ENCODE measurements at regions not wholly inside any gene's neighbourhood (a gene's known extent, or its start where the extent isn't known, plus 50 kb on each side); places are given as distances from the start of the nearest gene placed in this dataset.

DNA sequence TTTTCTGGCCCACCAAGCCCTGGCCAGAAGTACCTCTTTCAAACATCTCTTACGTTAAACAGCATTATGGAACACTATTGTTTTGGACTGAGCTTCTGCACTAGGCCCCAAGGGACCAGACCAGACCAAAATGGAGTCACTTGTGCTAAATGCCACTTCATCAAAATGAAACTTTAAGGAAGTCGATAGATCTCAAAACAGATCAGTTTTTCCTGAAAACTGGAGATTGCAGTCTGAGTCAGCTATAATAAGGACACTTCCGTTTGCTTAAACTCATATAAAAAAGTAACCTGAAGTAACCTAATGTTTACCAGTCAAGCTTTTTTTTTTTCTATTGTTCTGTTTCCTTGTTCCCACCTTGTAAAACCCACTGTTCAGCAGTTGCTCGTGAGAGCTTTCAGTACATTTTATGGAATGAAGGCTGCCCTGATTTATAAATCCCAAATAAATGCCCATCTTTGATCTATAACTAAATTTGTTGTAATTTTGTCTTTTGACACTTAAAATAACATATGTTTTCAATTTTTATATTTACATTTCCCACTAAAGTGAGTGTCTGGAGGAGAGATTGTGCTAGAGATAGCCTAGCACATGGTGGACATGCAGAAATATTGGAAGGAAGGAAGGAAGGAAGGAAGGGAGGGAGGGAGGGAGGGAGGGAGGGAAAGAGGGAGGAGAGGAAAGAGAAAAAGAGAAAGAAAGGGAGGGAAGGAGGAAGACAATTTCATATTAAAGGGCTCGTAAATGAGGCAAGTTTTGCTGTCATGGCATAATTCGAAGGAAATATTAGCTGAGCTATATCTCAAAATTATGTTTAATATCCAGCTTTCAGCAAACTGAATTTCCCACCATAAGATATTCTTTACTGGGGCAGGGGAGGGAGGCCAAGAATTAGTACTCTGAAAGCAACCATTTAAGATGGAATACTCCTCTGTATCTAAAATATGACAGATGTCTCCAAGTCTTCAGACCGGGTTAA is 77.0 kb upstream of the CXADR start:
- TF ChIP-seq, protein P1, sequence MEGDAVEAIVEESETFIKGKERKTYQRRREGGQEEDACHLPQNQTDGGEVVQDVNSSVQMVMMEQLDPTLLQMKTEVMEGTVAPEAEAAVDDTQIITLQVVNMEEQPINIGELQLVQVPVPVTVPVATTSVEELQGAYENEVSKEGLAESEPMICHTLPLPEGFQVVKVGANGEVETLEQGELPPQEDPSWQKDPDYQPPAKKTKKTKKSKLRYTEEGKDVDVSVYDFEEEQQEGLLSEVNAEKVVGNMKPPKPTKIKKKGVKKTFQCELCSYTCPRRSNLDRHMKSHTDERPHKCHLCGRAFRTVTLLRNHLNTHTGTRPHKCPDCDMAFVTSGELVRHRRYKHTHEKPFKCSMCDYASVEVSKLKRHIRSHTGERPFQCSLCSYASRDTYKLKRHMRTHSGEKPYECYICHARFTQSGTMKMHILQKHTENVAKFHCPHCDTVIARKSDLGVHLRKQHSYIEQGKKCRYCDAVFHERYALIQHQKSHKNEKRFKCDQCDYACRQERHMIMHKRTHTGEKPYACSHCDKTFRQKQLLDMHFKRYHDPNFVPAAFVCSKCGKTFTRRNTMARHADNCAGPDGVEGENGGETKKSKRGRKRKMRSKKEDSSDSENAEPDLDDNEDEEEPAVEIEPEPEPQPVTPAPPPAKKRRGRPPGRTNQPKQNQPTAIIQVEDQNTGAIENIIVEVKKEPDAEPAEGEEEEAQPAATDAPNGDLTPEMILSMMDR (IDR thresholded peaks at IDR 0.05; ENCODE audit: low read depth, low read length), result no peak
- Histone ChIP-seq H3K9me3 (ENCODE audit: severe bottlenecking) (no peaks in the 10 kb centered on the region), H3K27me3 (ENCODE audit: insufficient read depth, low read depth, severe bottlenecking) (no peaks in the 10 kb centered on the region), H3K36me3 (no peaks in the 10 kb centered on the region), H3K4me3 (ENCODE audit: low read depth, low read length) (peak overlapping the region; percentile 45), H3K27ac (peak overlapping the region; percentile 63)
- no peak for DNase-seq

DNA sequence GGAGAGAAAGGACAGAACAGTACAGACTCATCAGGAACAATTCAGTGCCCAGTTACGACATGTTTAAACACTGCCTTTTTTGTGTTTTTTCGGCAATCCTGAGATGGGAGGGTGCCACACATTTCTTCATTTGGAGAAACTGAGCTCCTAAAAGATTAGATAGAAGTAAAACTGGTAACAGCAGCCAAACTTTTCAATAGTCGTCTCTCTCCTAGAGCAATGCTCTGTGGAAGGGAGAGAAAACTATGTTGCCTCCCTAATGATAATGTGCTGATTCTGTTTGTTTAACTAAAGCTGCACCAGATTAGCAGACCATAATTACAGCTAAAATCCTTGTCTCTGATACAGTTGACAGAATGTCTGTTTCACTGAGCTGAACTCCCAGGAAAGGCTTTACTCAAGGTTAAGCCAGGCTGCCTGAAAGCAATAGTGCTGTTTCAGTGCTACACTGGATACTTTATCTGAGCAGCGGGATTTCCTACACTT is 76.2 kb upstream of the CXADR start:
- Histone ChIP-seq H3K27ac (peak overlapping the region; percentile 63), H3K9me3 (ENCODE audit: severe bottlenecking) (no peaks in the 10 kb centered on the region), H3K4me3 (ENCODE audit: low read depth, low read length) (peak overlapping the region; percentile 45), H3K27me3 (ENCODE audit: insufficient read depth, low read depth, severe bottlenecking) (no peaks in the 10 kb centered on the region), H3K36me3 (no peaks in the 10 kb centered on the region)
- DNase-seq, result peak; percentile 71
- TF ChIP-seq, protein P1 (IDR thresholded peaks at IDR 0.05; ENCODE audit: low read depth, low read length), result no peak

DNA sequence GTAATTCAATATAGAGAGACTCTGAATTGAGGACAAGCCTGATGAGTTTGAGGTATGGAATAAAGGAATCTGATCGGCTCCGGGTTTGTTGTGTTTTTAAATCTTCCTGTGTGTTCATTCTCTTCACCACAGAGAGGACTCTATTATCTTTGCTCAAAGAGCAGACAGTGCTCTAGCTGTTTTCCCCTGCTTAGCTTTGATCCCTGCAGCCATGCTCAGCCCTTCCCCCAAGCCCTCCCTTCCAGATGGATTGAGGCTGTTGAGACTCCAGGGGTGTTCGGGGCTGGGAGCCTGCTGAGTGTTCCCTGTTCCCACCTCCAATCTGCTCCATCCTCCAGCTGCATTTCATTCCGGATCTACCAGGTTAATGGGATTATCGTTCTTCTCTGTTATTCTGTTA is 74.2 kb upstream of the CXADR start:
- DNase-seq, result peak; percentile 90
- H3K27ac ChIP-seq, result peak overlapping the region; percentile 39; the same call in 1 of the 2 replicates
- no peak overlapping the region for H3K4me3 ChIP-seq (ENCODE audit: low read depth, low read length)
- no peaks in the 10 kb centered on the region for H3K36me3 ChIP-seq
- no peaks in the 10 kb centered on the region for H3K9me3 ChIP-seq (ENCODE audit: severe bottlenecking)
- TF ChIP-seq, protein P1 (IDR thresholded peaks at IDR 0.05; ENCODE audit: low read depth, low read length), result no peak
- no peaks in the 10 kb centered on the region for H3K27me3 ChIP-seq (ENCODE audit: insufficient read depth, low read depth, severe bottlenecking)

DNA sequence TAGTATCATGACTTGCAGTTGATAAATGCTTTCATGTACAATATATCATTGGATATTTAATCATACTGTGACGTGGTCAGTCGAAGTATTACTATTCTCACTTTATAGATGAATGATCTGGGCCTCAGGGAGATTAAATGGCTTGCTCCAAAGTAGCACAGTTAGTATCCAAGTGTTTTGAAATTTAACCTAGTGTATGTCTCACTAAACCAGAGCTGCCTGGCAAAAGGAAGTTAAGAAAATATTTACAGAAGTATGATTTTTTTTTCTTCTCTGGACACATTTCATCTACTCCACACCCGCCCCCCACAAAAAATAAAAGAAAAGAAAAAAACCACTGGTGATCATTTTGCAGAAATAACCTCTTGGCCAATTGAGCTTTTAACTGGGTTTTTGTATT is 71.9 kb upstream of the CXADR start:
- H3K36me3 ChIP-seq, result no peaks in the 10 kb centered on the region
- TF ChIP-seq, protein P1 (IDR thresholded peaks at IDR 0.05; ENCODE audit: low read depth, low read length), result no peak
- no peaks in the 10 kb centered on the region for H3K9me3 ChIP-seq (ENCODE audit: severe bottlenecking)
- no peaks in the 10 kb centered on the region for H3K27me3 ChIP-seq (ENCODE audit: insufficient read depth, low read depth, severe bottlenecking)
- H3K4me3 ChIP-seq (ENCODE audit: low read depth, low read length), result no peak overlapping the region
- H3K27ac ChIP-seq, result no peak overlapping the region
- DNase-seq, result no peak

DNA sequence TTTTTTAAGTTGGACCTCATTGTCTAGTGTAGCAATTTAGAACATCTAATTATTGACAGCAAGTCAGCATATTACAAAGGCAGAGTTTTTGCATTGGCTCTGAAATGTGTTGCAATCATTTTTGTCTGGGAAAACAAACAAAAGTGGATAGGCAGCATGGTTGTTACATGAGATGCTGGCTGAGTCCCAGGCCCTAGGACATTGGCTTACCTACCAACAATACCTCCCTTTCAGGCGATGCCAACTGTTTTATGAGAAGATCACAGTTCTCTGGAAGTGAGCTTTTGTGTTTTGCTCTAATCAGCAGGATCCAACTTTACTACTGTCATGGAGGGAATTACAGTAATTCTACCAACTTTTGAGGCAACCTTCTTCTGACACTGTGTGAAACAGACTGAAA is 71.5 kb upstream of the CXADR start:
- Histone ChIP-seq H3K27me3 (ENCODE audit: insufficient read depth, low read depth, severe bottlenecking) (no peaks in the 10 kb centered on the region), H3K4me3 (ENCODE audit: low read depth, low read length) (no peak overlapping the region), H3K27ac (no peak overlapping the region), H3K9me3 (ENCODE audit: severe bottlenecking) (no peaks in the 10 kb centered on the region), H3K36me3 (no peaks in the 10 kb centered on the region)
- no peak for DNase-seq
- TF ChIP-seq, protein P1 (IDR thresholded peaks at IDR 0.05; ENCODE audit: low read depth, low read length), result no peak
